GM21526 (cell line): ENCODE measurements at regions not wholly inside any gene's neighbourhood (a gene's known extent, or its start where the extent isn't known, plus 50 kb on each side); places are given as distances from the start of the nearest gene placed in this dataset.
"Not testable (repeated sequence)": the region's sequence is repeated elsewhere in the genome, so short reads cannot be mapped to it uniquely, and the experiment has no call there.

ENCODE experiments used
- ATAC-seq: cut with Tn5 transposase; IDR thresholded peaks from one replicate; pipeline ENCODE4 v1.9.1; 2021; ENCODE audit warnings: moderate library complexity; ENCODE audit not compliant: unreplicated experiment, low FRiP score

DNA sequence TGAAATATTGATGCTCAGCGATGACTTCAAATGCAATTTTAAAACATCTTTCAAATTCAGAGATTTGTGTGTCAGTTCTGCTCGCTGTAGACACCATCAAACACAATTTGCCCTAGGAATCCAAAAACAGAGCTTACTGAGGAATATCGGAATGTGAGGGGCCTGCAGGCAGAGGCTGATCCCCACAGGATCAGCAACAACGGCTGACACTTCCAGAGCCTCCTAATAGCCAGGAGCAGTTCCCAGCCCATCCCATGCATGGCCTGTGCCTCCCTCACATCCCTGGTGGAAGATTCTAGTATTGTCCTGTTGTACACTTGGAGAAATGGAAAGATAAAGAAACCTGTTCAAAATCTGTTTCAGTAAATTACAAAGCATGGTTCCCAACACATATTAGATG lies 129.7 kb upstream of the VWC2 start:
- no peak for ATAC-seq

DNA sequence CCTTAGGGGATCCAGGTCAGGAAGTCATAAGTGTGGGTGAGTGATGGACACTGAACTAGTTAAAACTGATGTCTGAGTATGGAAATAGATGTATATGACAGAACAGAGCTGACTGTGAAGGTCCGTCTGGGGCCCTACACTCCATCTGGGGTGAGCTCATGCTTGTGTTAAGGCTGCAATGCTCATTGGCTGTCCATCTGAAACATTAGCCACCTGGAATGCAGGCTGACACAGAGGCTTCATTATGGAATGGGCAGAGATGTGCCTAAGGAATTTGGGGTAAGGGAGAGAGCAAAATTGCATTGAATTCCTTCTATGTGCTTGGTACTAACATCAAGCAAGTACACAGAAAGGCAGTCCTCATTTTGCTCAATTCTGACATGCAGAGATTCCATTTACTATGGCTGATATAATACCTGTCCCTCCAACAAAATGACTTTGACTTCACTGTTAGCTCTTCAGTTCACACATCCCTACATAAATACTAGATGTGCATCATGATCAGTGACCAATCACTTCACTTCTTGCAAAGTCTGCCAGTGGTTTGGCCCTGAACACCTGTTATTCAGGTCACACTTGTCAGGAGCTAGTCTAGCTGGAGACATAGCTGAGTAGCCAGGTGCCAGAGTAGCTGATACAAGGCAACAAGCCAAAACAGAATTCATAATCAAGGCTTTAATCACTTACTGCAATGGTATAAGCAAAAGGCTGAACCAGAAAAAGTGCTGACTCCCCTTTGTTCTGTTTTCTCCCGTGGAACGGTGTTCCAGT lies 128.9 kb upstream of the VWC2 start:
- no peak for ATAC-seq

DNA sequence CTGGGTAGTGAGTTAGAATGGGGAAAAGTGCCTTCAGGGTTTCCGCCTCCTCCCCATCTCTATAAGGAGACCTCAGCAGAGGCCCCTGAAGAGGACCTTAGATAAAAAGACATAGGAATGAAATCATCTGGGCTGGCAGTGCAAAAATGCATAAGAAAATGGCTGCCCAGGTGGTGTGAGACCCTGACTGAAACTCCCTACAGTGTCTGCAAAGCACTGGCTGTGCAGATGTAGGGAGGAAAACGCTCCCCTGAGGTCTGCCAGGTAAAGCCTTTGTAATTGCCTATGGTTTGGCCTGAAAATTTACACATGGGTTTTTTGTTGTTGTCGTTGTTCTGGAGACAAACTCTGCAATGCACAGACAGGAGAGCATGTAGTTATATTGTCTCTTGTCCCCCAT lies 128.1 kb upstream of the VWC2 start:
- no peak for ATAC-seq

DNA sequence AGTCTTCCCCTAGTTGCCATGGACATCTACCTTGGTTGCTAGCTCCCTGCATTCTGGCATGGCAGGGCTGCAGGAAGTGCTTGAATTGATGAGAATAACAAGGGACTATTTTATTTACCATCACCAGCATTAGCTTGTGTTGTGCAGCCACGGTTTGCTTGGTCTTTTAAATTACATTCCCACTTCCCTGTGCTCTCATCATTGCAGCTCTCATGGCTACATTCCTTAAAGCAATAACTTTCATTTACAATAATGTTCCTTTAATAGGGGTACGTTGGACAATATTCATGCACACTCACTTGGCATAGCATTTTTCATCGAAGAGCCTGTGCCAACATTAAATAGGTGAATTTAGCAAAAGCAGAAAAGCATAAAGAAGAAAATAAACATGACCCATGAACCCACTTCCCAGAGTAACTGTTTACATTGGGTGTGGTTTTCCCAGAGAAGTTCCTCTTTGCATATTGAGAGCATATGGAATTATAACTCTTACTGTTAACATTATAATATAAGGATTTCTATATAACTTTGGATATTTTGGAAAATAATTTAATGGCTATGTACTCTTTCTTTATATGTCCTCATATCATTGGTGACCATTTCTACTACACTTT lies 113.2 kb upstream of the VWC2 start:
- ATAC-seq = no peak

DNA sequence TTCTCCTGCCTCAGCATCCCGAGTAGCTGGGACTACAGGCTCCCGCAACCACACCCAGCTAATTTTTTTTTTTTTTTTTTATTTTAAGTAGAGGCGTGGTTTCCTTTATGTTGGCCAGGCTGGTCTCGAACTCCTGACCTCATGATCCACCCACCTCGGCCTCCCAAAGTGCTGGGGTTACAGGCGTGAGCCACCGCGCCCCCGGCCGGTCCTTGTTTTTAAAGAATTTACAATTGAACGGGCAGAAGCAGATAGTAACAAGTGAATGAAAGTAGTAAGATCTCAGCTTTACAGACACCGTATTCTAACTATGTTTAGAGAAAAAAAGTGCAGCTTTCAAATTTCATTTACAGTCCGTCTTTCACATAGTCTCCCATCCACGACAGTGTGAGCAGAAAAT lies 112.5 kb upstream of the VWC2 start:
- no peak for ATAC-seq

DNA sequence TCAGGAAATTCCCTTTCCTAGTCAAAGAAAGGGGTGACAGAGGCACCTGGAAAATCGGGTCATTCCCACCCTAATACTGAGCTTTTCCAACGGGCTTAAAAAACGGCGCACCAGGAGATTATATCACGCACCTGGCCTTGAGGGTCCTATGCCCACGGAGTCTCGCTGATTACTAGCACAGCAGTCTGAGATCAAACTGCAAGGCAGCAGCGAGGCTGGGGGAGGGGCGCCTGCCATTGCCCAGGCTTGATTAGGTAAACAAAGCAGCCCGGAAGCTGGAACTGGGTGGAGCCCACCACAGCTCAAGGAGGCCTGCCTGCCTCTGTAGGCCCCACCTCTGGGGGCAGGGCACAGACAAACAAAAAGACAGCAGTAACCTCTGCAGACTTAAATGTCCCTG lies 107.5 kb upstream of the VWC2 start:
- ATAC-seq = not testable (repeated sequence)

DNA sequence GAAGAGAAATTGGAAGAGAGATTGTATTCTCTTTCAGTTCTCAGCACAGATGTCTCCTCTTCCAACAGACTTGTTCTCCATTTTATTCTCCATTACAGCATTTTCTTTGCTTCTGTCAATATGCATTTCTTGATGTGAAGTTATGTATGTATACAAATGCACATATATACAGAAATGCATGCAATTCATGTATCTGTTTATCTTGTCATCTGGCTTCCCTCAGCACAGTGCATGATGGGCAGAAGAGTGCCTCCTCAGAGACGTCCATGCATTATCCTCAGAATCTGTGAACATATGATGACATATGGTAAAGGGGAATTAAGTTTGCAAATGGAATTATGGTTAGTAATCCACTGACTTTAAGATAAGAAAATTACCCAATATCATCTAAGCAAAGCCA lies 106.7 kb upstream of the VWC2 start:
- no peak for ATAC-seq

DNA sequence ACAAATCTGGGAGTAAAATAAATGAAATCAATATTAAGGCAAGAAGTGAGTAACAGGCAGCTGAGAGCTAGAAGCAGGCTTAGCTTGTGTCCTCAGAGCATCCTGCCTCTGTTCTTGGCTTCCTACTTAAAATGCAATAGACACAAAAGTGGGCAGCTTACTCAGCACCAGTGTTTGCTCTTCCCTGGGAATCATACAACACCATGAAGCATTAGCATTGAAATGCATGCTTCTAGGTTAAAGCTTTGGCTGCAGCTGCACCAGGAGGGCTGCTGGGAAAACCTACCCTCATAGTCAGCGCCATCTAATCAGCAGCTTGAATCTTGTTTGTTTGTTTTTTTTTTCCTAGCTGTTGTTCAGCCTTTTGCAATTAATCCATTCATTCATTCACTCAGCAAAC lies 104.2 kb upstream of the VWC2 start:
- ATAC-seq = no peak

DNA sequence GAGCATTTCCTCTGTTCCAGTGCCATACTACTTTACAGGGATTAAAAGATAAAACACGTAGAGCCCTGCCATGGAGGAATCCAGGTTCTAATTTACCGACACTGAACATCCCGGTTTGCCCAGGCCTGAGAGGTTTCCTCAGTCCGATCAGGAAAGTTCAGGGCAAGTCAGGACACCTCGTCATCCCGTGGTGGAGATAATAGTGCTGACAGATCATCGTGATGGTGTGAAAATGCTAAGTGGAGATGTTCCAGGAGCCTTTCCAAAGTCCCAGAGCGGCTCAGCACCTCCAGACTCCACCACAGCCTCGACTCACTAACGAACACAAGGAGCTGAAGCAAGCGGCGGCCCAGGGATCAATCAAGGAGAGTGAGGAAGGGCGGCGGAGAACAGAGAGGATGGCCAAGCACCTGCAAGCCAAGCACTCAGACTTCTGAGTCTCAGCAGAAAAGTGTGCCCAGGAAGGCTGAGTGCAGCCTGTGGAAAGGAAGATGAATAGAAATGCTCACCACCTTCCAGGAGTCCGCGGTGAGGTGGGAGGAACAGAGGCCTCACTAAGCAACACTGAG lies 103.7 kb upstream of the VWC2 start:
- ATAC-seq = no peak

DNA sequence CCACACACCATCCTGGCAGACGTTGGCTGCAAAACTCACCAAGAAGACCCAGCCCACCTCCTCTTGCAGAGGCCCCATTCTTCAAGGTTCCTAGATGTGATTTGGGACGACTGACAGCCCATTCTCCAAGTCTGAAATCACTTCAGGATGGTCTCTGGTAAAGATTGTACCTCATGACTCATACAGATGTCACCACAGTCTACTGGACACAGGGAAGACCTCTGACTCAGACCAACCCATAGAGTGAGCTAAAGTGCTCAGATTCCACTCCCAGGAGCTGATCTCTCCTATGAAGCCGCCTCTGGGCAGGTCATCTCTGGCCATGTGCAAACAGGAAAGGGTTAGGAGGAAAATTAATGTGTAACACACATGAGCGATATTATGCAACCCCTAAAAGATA lies 102.4 kb upstream of the VWC2 start:
- ATAC-seq = no peak

DNA sequence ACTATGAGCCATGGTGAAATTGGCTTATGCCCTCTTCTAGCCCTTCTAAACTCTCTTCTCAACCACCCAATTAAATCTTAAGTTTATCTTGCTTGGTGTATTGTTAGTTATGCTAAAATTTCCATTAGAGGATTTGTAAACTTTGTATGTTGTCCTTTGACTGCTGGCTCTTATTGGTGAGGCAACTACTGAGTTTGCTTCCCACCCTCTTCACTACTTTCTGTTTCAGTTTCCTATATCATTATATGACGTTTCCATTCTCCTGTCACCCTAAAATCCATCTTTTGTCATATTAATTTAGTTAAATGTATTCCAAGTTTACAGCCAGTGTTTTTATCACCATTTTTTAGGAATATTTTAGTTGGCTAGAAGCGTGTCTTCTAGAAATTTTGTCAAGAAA lies 80.9 kb upstream of the VWC2 start:
- ATAC-seq = no peak

DNA sequence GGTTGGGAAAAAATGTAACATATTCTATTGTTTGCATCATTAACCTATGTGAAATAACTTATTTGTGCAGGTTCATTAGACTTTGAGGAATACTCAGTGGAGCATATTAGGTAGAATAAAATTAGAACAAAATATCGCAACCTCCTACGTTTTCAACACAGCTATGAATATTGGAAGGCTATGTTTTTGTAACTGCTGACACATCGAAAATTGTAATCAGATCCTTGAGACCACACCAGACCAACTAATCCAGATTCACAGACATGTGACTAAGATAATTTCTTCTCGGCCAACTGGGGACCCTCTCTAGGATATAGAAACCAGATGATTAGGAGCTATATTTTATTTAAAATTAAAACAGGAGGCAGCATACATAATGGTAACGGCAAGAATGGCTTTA lies 77.5 kb upstream of the VWC2 start:
- no peak for ATAC-seq

DNA sequence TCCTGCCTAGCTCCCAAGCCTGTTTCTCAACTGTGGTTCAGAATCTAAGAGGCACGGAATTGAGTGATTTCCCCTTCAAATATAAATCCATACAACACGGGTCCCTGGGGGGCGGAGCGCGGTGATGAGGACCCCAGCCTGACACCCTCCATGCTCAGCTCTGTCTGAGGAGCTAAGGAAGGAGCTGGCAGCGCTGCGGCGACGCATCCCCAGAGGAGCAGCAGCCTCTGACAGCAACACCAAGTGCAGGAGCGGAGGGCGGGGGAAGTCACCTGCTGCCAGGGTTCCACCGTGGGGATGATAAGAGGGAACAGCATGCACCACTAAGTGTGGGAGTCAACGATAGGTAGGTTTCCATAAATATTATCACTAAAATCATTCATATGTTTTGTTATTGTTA lies 72.6 kb upstream of the VWC2 start:
- ATAC-seq = no peak

DNA sequence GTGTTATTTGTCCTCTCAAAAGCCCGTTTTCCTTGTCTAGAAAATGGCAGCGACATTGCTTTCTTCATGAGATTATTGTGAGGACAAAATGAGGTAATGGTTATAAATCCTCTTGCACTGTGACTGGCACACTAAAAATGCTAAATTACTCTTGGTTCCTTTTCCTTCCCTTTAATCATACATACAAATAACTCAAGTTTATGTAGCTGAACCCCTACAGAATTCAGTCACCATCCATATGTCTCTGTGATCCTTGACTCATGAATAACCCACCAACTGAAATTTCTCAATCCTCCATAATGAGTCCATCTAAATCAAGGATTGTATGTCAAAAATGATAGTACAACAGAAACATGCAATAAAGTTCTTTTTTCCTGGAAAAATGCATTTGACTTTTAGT lies 71.3 kb upstream of the VWC2 start:
- ATAC-seq = no peak

DNA sequence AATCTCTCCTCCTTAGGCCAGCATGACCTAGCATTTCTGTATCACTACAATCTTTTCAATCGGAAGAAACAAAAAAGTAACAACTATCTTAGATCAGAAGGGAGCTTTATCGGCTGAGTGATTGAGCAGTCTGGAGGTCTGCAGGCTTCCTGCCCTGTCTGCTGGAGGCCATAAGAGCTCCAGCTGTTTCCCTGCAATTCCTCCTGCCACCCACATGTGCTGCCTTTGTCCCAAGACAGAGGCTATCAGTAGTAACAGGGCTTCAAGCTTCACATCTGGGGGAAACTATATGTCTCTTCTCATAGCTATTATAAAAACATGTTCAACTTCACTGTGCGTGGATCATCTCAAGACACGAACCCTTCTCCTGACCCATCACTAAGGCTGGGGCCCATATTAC lies 70.1 kb upstream of the VWC2 start:
- no peak for ATAC-seq

DNA sequence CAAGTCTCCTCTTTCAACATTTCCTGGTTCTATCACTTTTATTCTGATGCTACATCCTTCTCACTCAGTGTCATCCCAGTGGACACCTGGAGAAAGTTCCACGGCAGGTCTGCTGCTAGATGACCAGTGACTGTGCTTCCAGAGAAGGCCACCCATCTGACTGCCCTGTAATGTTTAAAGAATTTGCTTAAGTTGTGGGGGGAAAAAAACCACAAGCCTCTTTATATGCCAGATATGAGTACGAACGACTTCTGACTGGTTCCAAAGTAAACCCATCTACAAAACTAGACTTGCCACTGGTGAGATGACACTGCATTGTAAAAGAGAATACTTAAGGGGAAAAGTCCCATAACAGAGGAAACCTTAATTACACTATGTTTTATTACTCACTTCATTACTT lies 69.6 kb upstream of the VWC2 start:
- ATAC-seq = no peak

DNA sequence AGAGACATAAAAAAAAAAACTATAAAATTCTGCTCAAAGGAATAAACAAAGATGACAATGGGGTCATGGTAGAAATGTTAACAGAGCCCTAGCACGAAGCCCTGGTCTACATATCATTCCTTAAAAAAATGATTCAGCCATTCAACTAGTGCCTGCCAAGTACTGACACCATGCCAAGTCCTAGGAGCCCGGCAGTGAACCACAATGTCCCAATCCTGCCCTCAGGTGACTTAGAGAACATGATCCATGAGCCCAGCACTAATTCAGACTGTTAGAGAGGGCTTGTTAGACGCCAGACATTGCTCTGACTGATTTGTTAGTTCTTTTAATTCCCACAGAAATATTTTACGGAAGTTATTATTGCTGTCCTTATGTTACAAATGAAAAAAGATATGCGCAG lies 67.3 kb upstream of the VWC2 start:
- ATAC-seq = no peak

DNA sequence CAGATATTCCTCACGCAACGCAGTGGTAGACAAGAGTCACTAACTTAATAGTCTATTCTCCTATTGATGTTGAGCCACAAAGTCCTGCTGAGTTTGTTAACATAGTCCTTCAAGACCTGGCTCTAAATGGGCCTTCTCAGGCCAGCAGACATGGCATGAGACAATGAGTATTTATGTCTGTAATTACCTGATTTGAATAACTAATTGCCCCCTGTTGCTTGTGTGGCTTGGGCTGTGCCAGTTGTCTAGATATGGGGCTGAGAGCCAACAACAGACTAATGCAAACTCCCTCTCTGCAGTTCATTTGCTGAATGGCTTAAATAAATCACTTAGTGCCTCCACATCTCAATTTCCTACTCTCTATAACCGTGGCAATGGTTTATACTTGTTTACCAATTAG lies 65.5 kb upstream of the VWC2 start:
- ATAC-seq = no peak

DNA sequence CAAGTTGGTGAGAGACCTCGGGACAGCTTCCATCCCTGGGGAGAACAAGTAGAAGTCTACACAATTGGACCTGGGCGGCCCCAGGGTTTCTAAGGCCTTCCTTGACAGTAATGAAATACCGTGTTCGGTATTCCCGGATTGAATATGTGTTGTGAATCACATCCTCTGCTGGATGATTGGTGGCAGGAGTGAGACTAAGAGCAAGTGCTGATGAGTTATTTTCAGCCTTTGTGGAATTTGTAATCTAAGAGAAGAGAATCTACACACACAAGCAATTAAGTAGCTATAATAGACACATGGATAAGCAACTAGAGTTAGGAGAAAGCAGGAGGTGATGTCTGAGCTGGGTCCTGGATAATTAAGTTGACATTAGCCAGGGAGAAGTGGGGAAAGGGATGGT lies 64.8 kb upstream of the VWC2 start:
- no peak for ATAC-seq

DNA sequence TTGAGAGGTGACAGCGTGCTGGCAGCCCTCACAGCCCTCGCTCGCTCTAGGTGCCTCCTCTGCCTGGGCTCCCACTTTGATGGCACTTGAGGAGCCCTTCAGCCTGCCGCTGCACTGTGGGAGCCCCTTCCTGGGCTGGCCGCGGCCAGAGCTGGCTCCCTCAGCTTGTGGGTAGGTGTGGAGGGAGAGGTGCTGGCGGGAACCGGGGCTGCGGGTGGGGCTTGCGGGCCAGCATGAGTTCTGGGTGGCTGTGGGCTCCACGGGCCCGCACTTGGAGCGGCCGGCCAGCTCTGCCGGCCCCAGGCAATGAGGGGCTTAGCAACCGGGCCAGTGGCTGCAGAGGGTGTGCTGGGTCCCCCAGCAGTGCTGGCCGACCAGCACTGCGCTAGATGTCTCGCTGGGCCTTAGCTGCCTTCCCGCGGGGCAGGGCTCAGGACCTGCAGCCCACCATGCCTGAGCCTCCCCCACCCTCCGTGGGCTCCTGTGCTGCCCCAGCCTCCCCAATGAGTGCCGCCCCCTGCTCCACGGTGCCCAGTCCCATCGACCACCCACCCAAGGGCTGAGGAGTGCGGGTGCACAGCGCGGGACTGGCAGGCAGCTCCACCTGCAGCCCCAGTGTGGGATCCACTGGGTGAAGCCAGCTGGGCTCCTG lies 62.2 kb upstream of the VWC2 start:
- not testable (repeated sequence) for ATAC-seq

DNA sequence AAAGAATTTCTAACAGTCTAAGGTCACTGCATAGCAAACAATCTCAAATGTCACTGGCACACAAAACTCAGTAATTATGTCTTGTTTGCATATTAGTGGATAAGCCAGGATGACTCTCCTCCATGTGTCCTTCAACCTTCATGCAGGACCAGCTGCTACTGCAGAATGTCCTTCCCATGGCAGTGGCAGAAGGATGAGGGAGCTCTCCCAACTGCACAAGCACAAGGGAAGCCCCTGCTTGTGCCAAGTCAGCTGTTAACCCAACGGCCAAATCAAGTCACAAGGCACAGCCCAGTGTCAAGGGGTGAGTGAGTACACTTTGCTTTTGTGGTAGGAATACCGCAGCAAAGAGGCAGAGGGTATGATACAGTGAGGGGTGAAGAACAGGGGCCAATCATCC lies 59.3 kb upstream of the VWC2 start:
- no peak for ATAC-seq

DNA sequence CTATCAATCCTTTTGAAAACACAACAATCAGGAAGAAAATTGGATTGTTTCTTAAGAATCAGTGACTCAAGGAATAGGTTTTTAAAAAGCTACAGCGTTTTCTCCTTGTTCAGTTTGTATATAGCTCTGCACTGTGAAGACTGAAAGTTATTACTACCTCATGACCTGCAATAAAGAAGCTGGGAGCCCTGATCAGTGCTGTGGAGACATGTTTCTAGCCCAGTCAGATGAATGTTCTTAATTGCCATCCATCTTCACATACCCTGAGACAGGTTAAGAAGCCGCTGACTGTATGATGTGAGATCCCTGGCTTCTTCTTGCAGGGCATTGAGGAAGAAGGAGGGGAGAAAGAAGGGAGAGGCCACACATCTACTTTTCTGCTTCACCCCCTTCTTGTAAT lies 58.0 kb upstream of the VWC2 start:
- no peak for ATAC-seq
